ENCODE measurements at regions not wholly inside any gene's neighbourhood (a gene's known extent, or its start where the extent isn't known, plus 50 kb on each side); places are given as distances from the start of the nearest gene placed in this dataset.

DNA sequence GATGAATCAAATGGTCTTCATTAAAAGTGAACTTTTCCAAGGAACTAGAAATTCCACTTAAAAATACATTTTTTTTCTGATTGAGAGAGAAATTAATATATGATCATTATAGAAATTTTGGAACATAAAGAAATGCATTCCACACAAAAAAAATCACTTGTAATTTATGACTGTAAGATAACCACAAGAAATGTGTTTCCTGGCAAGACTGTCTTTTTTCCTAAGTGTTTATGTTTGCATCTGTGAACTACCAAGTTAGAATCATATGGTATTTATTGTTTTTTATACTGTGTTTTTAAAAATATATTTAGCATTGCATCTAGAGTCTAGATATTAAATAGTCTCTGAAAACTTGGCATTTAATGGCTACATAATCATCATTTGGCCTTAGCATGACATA, 726.8 kb downstream of the BCL11B start:
- no peak for FAIRE-seq
- TF ChIP-seq, protein P1, sequence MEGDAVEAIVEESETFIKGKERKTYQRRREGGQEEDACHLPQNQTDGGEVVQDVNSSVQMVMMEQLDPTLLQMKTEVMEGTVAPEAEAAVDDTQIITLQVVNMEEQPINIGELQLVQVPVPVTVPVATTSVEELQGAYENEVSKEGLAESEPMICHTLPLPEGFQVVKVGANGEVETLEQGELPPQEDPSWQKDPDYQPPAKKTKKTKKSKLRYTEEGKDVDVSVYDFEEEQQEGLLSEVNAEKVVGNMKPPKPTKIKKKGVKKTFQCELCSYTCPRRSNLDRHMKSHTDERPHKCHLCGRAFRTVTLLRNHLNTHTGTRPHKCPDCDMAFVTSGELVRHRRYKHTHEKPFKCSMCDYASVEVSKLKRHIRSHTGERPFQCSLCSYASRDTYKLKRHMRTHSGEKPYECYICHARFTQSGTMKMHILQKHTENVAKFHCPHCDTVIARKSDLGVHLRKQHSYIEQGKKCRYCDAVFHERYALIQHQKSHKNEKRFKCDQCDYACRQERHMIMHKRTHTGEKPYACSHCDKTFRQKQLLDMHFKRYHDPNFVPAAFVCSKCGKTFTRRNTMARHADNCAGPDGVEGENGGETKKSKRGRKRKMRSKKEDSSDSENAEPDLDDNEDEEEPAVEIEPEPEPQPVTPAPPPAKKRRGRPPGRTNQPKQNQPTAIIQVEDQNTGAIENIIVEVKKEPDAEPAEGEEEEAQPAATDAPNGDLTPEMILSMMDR (IDR thresholded peaks at IDR 0.05; ENCODE audit: borderline replicate concordance, extremely low read depth, insufficient read depth): no peak

DNA sequence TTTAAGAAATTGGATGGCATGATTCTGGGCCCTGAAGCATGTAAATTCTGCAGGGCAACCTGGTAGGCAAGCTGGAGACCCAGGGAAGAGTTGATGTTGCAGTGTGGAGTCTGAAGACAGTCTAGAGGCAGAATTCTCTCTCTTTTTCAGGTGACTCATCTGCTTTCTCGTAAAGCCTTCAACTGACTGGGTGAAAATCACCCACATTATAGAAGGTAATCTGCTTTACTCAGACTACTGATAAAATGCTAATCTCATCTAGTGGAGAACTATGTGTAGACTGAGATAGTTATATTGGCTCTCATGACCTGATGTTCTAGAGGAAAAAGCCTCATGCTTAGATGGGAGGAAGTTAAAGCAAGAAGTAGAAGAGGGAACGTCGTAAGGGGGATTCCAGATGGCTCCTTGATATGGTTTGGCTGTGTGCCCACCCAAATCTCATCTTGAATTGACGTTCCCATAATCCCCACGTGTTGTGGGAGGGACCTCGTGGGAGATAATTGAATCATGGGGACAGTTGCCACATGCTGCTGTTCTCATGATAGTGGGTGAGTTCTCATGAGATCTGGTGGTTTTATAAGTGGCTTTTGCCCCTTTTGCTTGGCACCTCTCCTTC, 723.8 kb downstream of the BCL11B start:
- H3K36me3 ChIP-seq (ENCODE audit: control insufficient read depth in 2 of 3, insufficient read depth in 3 of 3, low read length in 3 of 3): no peaks in the 10 kb centered on the region
- no peak overlapping the region for H3K27ac ChIP-seq (ENCODE audit: low read depth in 2 of 2, low read length in 2 of 2)
- no peak for FAIRE-seq
- no peak overlapping the region for H3K9ac ChIP-seq (ENCODE audit: low read length in 3 of 3)
- intact Hi-C loops (cut with DNase I): no loop called here
- no peak for DNase-seq
- no peak overlapping the region for H3K4me3 ChIP-seq (ENCODE audit: low read length in 3 of 3)
- H3K27me3 ChIP-seq (ENCODE audit: control insufficient read depth, insufficient read depth, low read length): no peaks in the 10 kb centered on the region
- no peaks in the 10 kb centered on the region for H3K4me1 ChIP-seq (ENCODE audit: control insufficient read depth in 2 of 3, insufficient read depth in 2 of 3, low read depth in 1 of 3, low read length in 3 of 3)
- TF ChIP-seq, protein P1 (IDR thresholded peaks at IDR 0.05; ENCODE audit: borderline replicate concordance, extremely low read depth, insufficient read depth): no peak
- H3K9me3 ChIP-seq (ENCODE audit: control insufficient read depth in 2 of 3, insufficient read depth in 1 of 3, low read length in 3 of 3): no peaks in the 10 kb centered on the region

More for the DNA sequence above, 726.8 kb downstream of the BCL11B start:
- Histone ChIP-seq H3K27me3 (ENCODE audit: control insufficient read depth, insufficient read depth, low read length) (no peaks in the 10 kb centered on the region), H3K4me1 (ENCODE audit: control insufficient read depth in 2 of 3, insufficient read depth in 2 of 3, low read depth in 1 of 3, low read length in 3 of 3) (no peaks in the 10 kb centered on the region), H3K9me3 (ENCODE audit: control insufficient read depth in 2 of 3, insufficient read depth in 1 of 3, low read length in 3 of 3) (no peaks in the 10 kb centered on the region), H3K36me3 (ENCODE audit: control insufficient read depth in 2 of 3, insufficient read depth in 3 of 3, low read length in 3 of 3) (no peaks in the 10 kb centered on the region), H3K9ac (ENCODE audit: low read length in 3 of 3) (no peak overlapping the region), H3K27ac (ENCODE audit: low read depth in 2 of 2, low read length in 2 of 2) (no peak overlapping the region), H3K4me3 (ENCODE audit: low read length in 3 of 3) (no peak overlapping the region)
- intact Hi-C loops (cut with DNase I): no loop called here
- no peak for DNase-seq

DNA sequence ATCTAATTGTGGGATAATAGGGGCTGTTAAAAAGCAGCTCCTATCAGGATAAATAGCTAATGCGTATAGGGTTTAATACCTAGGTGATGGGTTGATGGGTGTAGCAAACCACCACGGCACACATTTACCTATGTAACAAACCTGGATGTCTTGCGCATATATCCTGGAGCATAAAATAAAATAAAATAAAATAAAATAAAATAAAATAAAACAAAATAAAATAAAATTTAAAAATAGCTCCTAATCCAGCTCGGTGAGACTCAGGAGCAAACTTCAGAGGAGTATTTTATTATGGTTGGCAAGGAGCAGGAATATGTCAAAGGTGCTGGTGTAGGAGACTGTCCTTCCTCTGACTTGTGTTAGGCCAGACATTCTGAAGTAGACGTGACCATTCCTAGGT, 721.0 kb downstream of the BCL11B start:
- Histone ChIP-seq H3K9ac (ENCODE audit: low read length in 3 of 3) (no peak overlapping the region), H3K9me3 (ENCODE audit: control insufficient read depth in 2 of 3, insufficient read depth in 1 of 3, low read length in 3 of 3) (no peaks in the 10 kb centered on the region), H3K36me3 (ENCODE audit: control insufficient read depth in 2 of 3, insufficient read depth in 3 of 3, low read length in 3 of 3) (no peaks in the 10 kb centered on the region), H3K4me1 (ENCODE audit: control insufficient read depth in 2 of 3, insufficient read depth in 2 of 3, low read depth in 1 of 3, low read length in 3 of 3) (no peaks in the 10 kb centered on the region), H3K4me3 (ENCODE audit: low read length in 3 of 3) (no peak overlapping the region), H3K27ac (ENCODE audit: low read depth in 2 of 2, low read length in 2 of 2) (no peak overlapping the region), H3K27me3 (ENCODE audit: control insufficient read depth, insufficient read depth, low read length) (no peaks in the 10 kb centered on the region)
- no peak for FAIRE-seq
- intact Hi-C loops (cut with DNase I): no loop called here
- DNase-seq: no peak
- TF ChIP-seq, protein P1 (IDR thresholded peaks at IDR 0.05; ENCODE audit: borderline replicate concordance, extremely low read depth, insufficient read depth): no peak

DNA sequence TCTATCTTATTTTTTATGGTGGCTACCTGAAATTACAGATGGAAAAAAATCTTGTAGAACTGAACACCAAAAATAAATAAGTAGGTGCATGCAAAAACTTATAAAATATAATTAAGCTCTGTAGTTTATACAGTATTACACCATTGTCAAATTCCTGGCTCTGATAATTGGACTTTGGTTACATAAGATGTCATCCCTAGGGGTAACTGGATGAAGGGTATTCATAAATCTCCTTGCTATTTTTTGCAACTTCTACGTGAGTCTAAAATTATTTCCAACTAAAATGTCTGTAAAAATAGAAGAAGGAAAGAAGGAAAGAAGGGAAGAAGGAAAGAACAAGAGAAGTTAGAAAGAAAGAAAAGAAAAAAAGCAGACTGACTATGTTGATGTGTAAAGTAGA, 716.6 kb downstream of the BCL11B start:
- H3K27me3 ChIP-seq (ENCODE audit: control insufficient read depth, insufficient read depth, low read length): no peaks in the 10 kb centered on the region
- DNase-seq (no peak), FAIRE-seq (no peak)
- H3K9me3 ChIP-seq (ENCODE audit: control insufficient read depth in 2 of 3, insufficient read depth in 1 of 3, low read length in 3 of 3): no peaks in the 10 kb centered on the region
- no peak overlapping the region for H3K9ac ChIP-seq (ENCODE audit: low read length in 3 of 3)
- intact Hi-C loops (cut with DNase I): no loop called here
- H3K4me1 ChIP-seq (ENCODE audit: control insufficient read depth in 2 of 3, insufficient read depth in 2 of 3, low read depth in 1 of 3, low read length in 3 of 3): no peaks in the 10 kb centered on the region
- no peak overlapping the region for H3K4me3 ChIP-seq (ENCODE audit: low read length in 3 of 3)
- H3K36me3 ChIP-seq (ENCODE audit: control insufficient read depth in 2 of 3, insufficient read depth in 3 of 3, low read length in 3 of 3): no peaks in the 10 kb centered on the region
- TF ChIP-seq, protein P1 (IDR thresholded peaks at IDR 0.05; ENCODE audit: borderline replicate concordance, extremely low read depth, insufficient read depth): no peak
- H3K27ac ChIP-seq (ENCODE audit: low read depth in 2 of 2, low read length in 2 of 2): no peak overlapping the region

Measured in kidney (tissue), 13 donors.